ENCODE measurements at regions not wholly inside any gene's neighbourhood (a gene's known extent, or its start where the extent isn't known, plus 50 kb on each side); places are given as distances from the start of the nearest gene placed in this dataset.

- Mint-ChIP-seq H3K4me1 (ENCODE audit: low read depth) (no peaks in the 10 kb centered on the region), H3K27ac (no peak overlapping the region), H3K27me3 (no peaks in the 10 kb centered on the region), H3K36me3 (ENCODE audit: low read depth) (no peaks in the 10 kb centered on the region), H3K9me3 (peaks cover 3% of the 10 kb centered on the region), H3K4me3 (no peak overlapping the region)
- DNase-seq: no peak
Measured at GRCh38 chr1:218874801-218875400, 298.8 kb upstream of the LYPLAL1 start.

- Mint-ChIP-seq H3K36me3 (ENCODE audit: low read depth) (no peaks in the 10 kb centered on the region), H3K4me3 (no peak overlapping the region), H3K9me3 (peaks cover 3% of the 10 kb centered on the region), H3K4me1 (ENCODE audit: low read depth) (no peaks in the 10 kb centered on the region), H3K27me3 (no peaks in the 10 kb centered on the region), H3K27ac (no peak overlapping the region)
- no peak for DNase-seq
Measured at GRCh38 chr1:218878369-218878768, 295.3 kb upstream of the LYPLAL1 start.

GRCh38 chr1:218880484-218881060 is 293.1 kb upstream of the LYPLAL1 start:
- Mint-ChIP-seq H3K9me3 (peaks cover 3% of the 10 kb centered on the region), H3K4me3 (no peak overlapping the region), H3K36me3 (ENCODE audit: low read depth) (no peaks in the 10 kb centered on the region), H3K27ac (no peak overlapping the region), H3K27me3 (no peaks in the 10 kb centered on the region), H3K4me1 (ENCODE audit: low read depth) (no peaks in the 10 kb centered on the region)
- DNase-seq: no peak

- Mint-ChIP-seq H3K27ac (no peak overlapping the region), H3K4me1 (ENCODE audit: low read depth) (no peaks in the 10 kb centered on the region), H3K4me3 (no peak overlapping the region), H3K36me3 (ENCODE audit: low read depth) (no peaks in the 10 kb centered on the region), H3K27me3 (no peaks in the 10 kb centered on the region), H3K9me3 (peaks cover 3% of the 10 kb centered on the region)
- no peak for DNase-seq
Measured at GRCh38 chr1:218882454-218882853, 291.2 kb upstream of the LYPLAL1 start.

GRCh38 chr1:218886101-218886871 is 287.4 kb upstream of the LYPLAL1 start:
- Mint-ChIP-seq H3K27ac (no peak overlapping the region), H3K4me1 (ENCODE audit: low read depth) (no peaks in the 10 kb centered on the region), H3K27me3 (no peaks in the 10 kb centered on the region), H3K36me3 (ENCODE audit: low read depth) (no peaks in the 10 kb centered on the region), H3K4me3 (no peak overlapping the region), H3K9me3 (no peaks in the 10 kb centered on the region)
- no peak for DNase-seq

- Mint-ChIP-seq H3K4me3 (no peak overlapping the region), H3K36me3 (ENCODE audit: low read depth) (no peaks in the 10 kb centered on the region), H3K9me3 (no peaks in the 10 kb centered on the region), H3K27me3 (no peaks in the 10 kb centered on the region), H3K27ac (no peak overlapping the region), H3K4me1 (ENCODE audit: low read depth) (no peaks in the 10 kb centered on the region)
- DNase-seq: no peak
Measured at GRCh38 chr1:218887141-218887925, 286.3 kb upstream of the LYPLAL1 start.

GRCh38 chr1:218890451-218890850 is 283.2 kb upstream of the LYPLAL1 start:
- H3K4me3 Mint-ChIP-seq: no peak overlapping the region
- H3K36me3 Mint-ChIP-seq (ENCODE audit: low read depth): no peaks in the 10 kb centered on the region

GRCh38 chr1:218891577-218891976 is 282.1 kb upstream of the LYPLAL1 start:
- H3K36me3 Mint-ChIP-seq (ENCODE audit: low read depth): no peaks in the 10 kb centered on the region
- no peak overlapping the region for H3K4me3 Mint-ChIP-seq
- H3K27me3 Mint-ChIP-seq: no peaks in the 10 kb centered on the region
- no peak for DNase-seq
- no peak overlapping the region for H3K27ac Mint-ChIP-seq
- H3K9me3 Mint-ChIP-seq: no peaks in the 10 kb centered on the region
- H3K4me1 Mint-ChIP-seq (ENCODE audit: low read depth): no peaks in the 10 kb centered on the region

More at GRCh38 chr1:218890451-218890850, 283.2 kb upstream of the LYPLAL1 start:
- DNase-seq: no peak
- no peaks in the 10 kb centered on the region for H3K4me1 Mint-ChIP-seq (ENCODE audit: low read depth)
- no peak overlapping the region for H3K27ac Mint-ChIP-seq
- no peaks in the 10 kb centered on the region for H3K27me3 Mint-ChIP-seq
- H3K9me3 Mint-ChIP-seq: no peaks in the 10 kb centered on the region

- H3K9me3 Mint-ChIP-seq: no peaks in the 10 kb centered on the region
- H3K4me3 Mint-ChIP-seq: no peak overlapping the region
- no peaks in the 10 kb centered on the region for H3K27me3 Mint-ChIP-seq
- H3K36me3 Mint-ChIP-seq (ENCODE audit: low read depth): no peaks in the 10 kb centered on the region
- H3K27ac Mint-ChIP-seq: no peak overlapping the region
- no peaks in the 10 kb centered on the region for H3K4me1 Mint-ChIP-seq (ENCODE audit: low read depth)
- DNase-seq: no peak
Measured at GRCh38 chr1:218895064-218895587, 278.6 kb upstream of the LYPLAL1 start.

GRCh38 chr1:218896202-218896601 is 277.5 kb upstream of the LYPLAL1 start:
- Mint-ChIP-seq H3K27ac (no peak overlapping the region), H3K4me1 (ENCODE audit: low read depth) (no peaks in the 10 kb centered on the region), H3K27me3 (no peaks in the 10 kb centered on the region), H3K36me3 (ENCODE audit: low read depth) (no peaks in the 10 kb centered on the region), H3K9me3 (no peaks in the 10 kb centered on the region), H3K4me3 (no peak overlapping the region)
- DNase-seq: no peak

- DNase-seq: no peak
- Mint-ChIP-seq H3K9me3 (no peaks in the 10 kb centered on the region), H3K4me1 (ENCODE audit: low read depth) (no peaks in the 10 kb centered on the region)
Measured at GRCh38 chr1:218898921-218899320, 274.8 kb upstream of the LYPLAL1 start.

GRCh38 chr1:218900615-218901014 is 273.1 kb upstream of the LYPLAL1 start:
- Mint-ChIP-seq H3K36me3 (ENCODE audit: low read depth) (no peaks in the 10 kb centered on the region), H3K9me3 (no peaks in the 10 kb centered on the region), H3K27ac (no peak overlapping the region), H3K27me3 (no peaks in the 10 kb centered on the region), H3K4me3 (no peak overlapping the region), H3K4me1 (ENCODE audit: low read depth) (no peaks in the 10 kb centered on the region)
- DNase-seq: no peak

More at GRCh38 chr1:218898921-218899320, 274.8 kb upstream of the LYPLAL1 start:
- Mint-ChIP-seq H3K4me3 (no peak overlapping the region), H3K36me3 (ENCODE audit: low read depth) (no peaks in the 10 kb centered on the region), H3K27me3 (no peaks in the 10 kb centered on the region), H3K27ac (no peak overlapping the region)

- H3K27ac Mint-ChIP-seq: no peak overlapping the region
- no peaks in the 10 kb centered on the region for H3K4me1 Mint-ChIP-seq (ENCODE audit: low read depth)
- no peaks in the 10 kb centered on the region for H3K27me3 Mint-ChIP-seq
- no peaks in the 10 kb centered on the region for H3K36me3 Mint-ChIP-seq (ENCODE audit: low read depth)
- DNase-seq: no peak
- no peaks in the 10 kb centered on the region for H3K9me3 Mint-ChIP-seq
- H3K4me3 Mint-ChIP-seq: no peak overlapping the region
Measured at GRCh38 chr1:218904416-218904815, 269.3 kb upstream of the LYPLAL1 start.

GRCh38 chr1:218916720-218917119 is 257.0 kb upstream of the LYPLAL1 start:
- Mint-ChIP-seq H3K27me3 (no peaks in the 10 kb centered on the region), H3K4me1 (ENCODE audit: low read depth) (no peaks in the 10 kb centered on the region), H3K4me3 (no peak overlapping the region), H3K27ac (no peak overlapping the region), H3K36me3 (ENCODE audit: low read depth) (no peaks in the 10 kb centered on the region), H3K9me3 (peaks cover 2% of the 10 kb centered on the region)
- DNase-seq: no peak

Measured in activated T-cell treated with anti-CD3 and anti-CD28 coated beads, Interleukin-2, amount 50 U/mL, for 24 hours (primary cell).